B cell (primary cell): ENCODE measurements at regions not wholly inside any gene's neighbourhood (a gene's known extent, or its start where the extent isn't known, plus 50 kb on each side); places are given as distances from the start of the nearest gene placed in this dataset.

Experiments used
- EZH2 ChIP-seq: IDR thresholded peaks from 2 replicates; pipeline ENCODE4 v1.6.1; 2012; ENCODE audit warnings: borderline replicate concordance, low read depth, mild to moderate bottlenecking, moderate library complexity, low read length; ENCODE audit not compliant: insufficient read depth, poor library complexity, severe bottlenecking
- TF ChIP-seq, protein P1 (sequence below): fragments of 200-600 bp; IDR thresholded peaks from one replicate; pipeline ENCODE4 v1.8.0; 2022; ENCODE audit warnings: antibody characterized with exemption, mild to moderate bottlenecking

DNA sequence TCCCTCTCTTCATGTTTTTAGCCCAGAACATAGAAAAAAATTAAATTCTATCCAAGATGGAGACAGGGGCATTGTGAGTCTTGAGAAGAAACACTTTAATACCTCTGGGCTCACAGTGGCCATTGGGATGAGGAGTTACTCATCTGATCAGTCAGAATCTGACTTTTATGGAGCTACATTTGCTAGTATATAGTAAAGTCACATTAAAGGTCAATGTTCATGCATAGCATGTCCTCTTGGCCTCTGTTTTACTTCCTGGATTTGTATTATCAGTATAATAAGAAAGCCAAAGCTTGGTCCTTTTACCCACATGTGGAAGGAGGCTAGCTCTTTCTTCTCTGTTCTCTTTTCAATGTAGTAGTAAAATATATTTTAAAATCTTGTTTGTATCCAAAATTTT is 93.6 kb upstream of the CNOT2 start:
- TF ChIP-seq, protein P1, sequence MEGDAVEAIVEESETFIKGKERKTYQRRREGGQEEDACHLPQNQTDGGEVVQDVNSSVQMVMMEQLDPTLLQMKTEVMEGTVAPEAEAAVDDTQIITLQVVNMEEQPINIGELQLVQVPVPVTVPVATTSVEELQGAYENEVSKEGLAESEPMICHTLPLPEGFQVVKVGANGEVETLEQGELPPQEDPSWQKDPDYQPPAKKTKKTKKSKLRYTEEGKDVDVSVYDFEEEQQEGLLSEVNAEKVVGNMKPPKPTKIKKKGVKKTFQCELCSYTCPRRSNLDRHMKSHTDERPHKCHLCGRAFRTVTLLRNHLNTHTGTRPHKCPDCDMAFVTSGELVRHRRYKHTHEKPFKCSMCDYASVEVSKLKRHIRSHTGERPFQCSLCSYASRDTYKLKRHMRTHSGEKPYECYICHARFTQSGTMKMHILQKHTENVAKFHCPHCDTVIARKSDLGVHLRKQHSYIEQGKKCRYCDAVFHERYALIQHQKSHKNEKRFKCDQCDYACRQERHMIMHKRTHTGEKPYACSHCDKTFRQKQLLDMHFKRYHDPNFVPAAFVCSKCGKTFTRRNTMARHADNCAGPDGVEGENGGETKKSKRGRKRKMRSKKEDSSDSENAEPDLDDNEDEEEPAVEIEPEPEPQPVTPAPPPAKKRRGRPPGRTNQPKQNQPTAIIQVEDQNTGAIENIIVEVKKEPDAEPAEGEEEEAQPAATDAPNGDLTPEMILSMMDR, result no peak
- TF ChIP-seq EZH2, result no peak
